Esophagus squamous epithelium (tissue), 5 donors: ENCODE measurements at regions not wholly inside any gene's neighbourhood (a gene's known extent, or its start where the extent isn't known, plus 50 kb on each side); places are given as distances from the start of the nearest gene placed in this dataset.

Experiments used
- DNase-seq: peaks from one replicate; lab custom pipeline; 2025; lab: John Stamatoyannopoulos, UW
- H3K27ac ChIP-seq, 4 donors: fragments of 200-600 bp; sonication (generic); one replicate each; pipeline ENCODE4 v1.5.1; 2016 to 2019; ENCODE audit warnings: mild to moderate bottlenecking in 1 of 4
- H3K27me3 ChIP-seq, 4 donors: fragments of 200-600 bp; sonication (generic); 1 replicate in 3 of 4; 2 replicates in 1 of 4; pipeline versions ENCODE4 v1.5.1 to v1.6.0; 2017 to 2021; ENCODE audit warnings: antibody characterized with exemption in 1 of 4
- H3K36me3 ChIP-seq, 3 donors: fragments of 200-600 bp; sonication (generic); one replicate each; pipeline ENCODE4 v1.5.1; 2016 to 2019
- H3K4me1 ChIP-seq, 3 donors: fragments of 200-600 bp; sonication (generic); one replicate each; pipeline ENCODE4 v1.5.1; 2017 to 2019
- H3K4me3 ChIP-seq, 4 donors: fragments of 200-600 bp; sonication (generic); 1 replicate in 3 of 4; 2 replicates in 1 of 4; pipeline ENCODE4 v1.5.1; 2016 to 2019; ENCODE audit warnings: mild to moderate bottlenecking in 2 of 4, moderate library complexity in 1 of 4
- H3K9me3 ChIP-seq, 3 donors: fragments of 200-600 bp; sonication (generic); one replicate each; pipeline ENCODE4 v1.5.1; 2016 to 2019
- POLR2A ChIP-seq, 4 donors: fragments of 450-650 bp; IDR thresholded peaks; one replicate each; pipeline ENCODE4 v1.6.1; 2017; ENCODE audit warnings: antibody characterized with exemption in 4 of 4, mild to moderate bottlenecking in 4 of 4, moderate library complexity in 3 of 4
- WGBS, 2 donors: methylation state at CpG; one replicate each; pipeline ENCODE4 v1.1.5; 2018; 5-methylcytosine and 5-hydroxymethylcytosine counted together
- intact Hi-C: fragments of 100-400 bp; cut with DNase I; formaldehyde crosslinking; loops from one replicate; pipeline ENCODE4 v1.15.0; 2022
- TF ChIP-seq, protein P1 (sequence below), 6 experiments: fragments of 450-650 bp in 4 of 6; fragments of 200-600 bp in 2 of 6; sonication (generic) in 2 of 6; IDR thresholded peaks; one replicate each; pipeline ENCODE4 v1.5.1; 2016 to 2019; ENCODE audit warnings: antibody characterized with exemption in 6 of 6, mild to moderate bottlenecking in 4 of 6, moderate library complexity in 4 of 6
- donor health status: DM: yes; HTN: yes; CAD: no.

DNA sequence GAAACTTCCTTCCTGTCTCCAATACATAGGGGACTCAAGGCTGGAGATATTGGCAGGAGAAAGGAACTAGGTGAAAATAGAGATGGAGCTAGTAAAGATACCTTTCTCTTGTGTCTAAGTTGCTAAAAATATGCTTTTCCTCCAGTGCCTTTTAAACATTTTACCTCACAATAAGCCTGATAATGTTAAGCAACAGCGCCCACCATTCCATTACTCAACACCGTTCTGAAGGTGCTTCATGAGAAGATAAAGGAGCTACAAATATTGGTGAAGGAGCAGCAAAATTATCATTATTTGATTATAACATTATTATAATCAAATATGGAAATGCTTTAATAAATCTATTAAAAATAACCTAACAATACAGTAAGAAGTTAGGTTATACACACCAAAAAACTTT lies 83.6 kb upstream of the BARX2 start:
- no peak overlapping the region for H3K27ac ChIP-seq
- peaks cover 0 to 5% (median 0%) of the 10 kb centered on the region in 4 donors for H3K27me3 ChIP-seq
- intact Hi-C loops = no loop called here
- no peak for DNase-seq
- no peaks in the 10 kb centered on the region for H3K36me3 ChIP-seq
- H3K4me1 ChIP-seq = peaks cover 0 to 1% (median 0%) of the 10 kb centered on the region in 3 donors
- no peak overlapping the region for H3K4me3 ChIP-seq
- WGBS, 2 donors = 85 to 94% methylated on average over 2 of the region's 2 CpGs
- TF ChIP-seq POLR2A (IDR thresholded peaks at IDR 0.05) = no peak
- TF ChIP-seq, protein P1, sequence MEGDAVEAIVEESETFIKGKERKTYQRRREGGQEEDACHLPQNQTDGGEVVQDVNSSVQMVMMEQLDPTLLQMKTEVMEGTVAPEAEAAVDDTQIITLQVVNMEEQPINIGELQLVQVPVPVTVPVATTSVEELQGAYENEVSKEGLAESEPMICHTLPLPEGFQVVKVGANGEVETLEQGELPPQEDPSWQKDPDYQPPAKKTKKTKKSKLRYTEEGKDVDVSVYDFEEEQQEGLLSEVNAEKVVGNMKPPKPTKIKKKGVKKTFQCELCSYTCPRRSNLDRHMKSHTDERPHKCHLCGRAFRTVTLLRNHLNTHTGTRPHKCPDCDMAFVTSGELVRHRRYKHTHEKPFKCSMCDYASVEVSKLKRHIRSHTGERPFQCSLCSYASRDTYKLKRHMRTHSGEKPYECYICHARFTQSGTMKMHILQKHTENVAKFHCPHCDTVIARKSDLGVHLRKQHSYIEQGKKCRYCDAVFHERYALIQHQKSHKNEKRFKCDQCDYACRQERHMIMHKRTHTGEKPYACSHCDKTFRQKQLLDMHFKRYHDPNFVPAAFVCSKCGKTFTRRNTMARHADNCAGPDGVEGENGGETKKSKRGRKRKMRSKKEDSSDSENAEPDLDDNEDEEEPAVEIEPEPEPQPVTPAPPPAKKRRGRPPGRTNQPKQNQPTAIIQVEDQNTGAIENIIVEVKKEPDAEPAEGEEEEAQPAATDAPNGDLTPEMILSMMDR (IDR thresholded peaks at IDR 0.05) = no peak
- H3K9me3 ChIP-seq = no peaks in the 10 kb centered on the region

DNA sequence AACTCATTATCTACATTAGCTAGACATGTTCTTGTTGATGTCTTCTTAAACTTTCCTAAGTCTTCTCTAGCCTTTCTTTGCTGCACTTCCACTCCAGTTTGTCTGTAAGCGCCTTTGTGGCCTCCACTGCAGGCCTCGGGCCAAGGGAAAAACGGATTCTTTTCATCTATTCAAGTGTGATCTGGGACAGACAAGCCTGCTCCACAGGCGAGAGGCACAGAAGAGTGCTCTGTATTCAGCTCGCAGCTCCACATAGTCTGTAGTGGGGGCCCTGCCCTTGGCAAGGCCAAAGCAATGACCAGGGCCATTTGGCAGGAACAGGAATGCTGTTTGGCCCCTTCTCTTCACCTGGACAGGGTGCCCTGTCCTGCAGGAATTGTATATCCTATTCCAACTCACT lies 84.1 kb upstream of the BARX2 start:
- DNase-seq = no peak
- intact Hi-C loops = no loop called here
- TF ChIP-seq, protein P1 (IDR thresholded peaks at IDR 0.05) = no peak
- no peak for TF ChIP-seq POLR2A (IDR thresholded peaks at IDR 0.05)

DNA sequence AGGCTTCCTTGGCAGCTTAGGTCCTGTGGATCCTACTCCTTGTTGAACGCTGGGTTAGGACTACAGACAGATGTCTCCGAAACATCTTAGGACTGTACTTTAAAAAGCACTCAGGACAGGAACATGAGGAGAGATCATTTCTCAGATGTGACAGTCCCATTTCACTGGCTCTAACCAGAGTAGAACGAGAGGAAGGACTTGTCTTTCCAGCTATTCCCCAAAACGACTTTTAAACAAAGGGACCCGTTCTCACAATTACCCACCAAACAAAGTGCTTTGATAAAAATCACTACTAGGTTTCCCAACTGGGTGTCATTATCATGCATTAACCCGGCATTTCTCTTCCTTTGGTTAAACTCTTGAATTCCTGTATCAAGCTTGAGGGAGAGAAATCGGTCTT lies 84.7 kb upstream of the BARX2 start:
- H3K4me1 ChIP-seq = peaks cover 0 to 6% (median 0%) of the 10 kb centered on the region in 3 donors
- no peak overlapping the region for H3K4me3 ChIP-seq
- peaks cover 0 to 5% (median 0%) of the 10 kb centered on the region in 4 donors for H3K27me3 ChIP-seq
- H3K9me3 ChIP-seq = no peaks in the 10 kb centered on the region
- H3K27ac ChIP-seq = no peak overlapping the region
- no peaks in the 10 kb centered on the region for H3K36me3 ChIP-seq
- WGBS, 2 donors = 65 to 76% methylated on average over 7 of the region's 7 CpGs
- DNase-seq = no peak
- TF ChIP-seq POLR2A (IDR thresholded peaks at IDR 0.05) = no peak
- TF ChIP-seq, protein P1 (IDR thresholded peaks at IDR 0.05) = no peak
- intact Hi-C loops = no loop called here

More for the DNA sequence above, 84.1 kb upstream of the BARX2 start:
- no peaks in the 10 kb centered on the region for H3K36me3 ChIP-seq
- H3K4me1 ChIP-seq = peaks cover 0 to 6% (median 0%) of the 10 kb centered on the region in 3 donors
- H3K27me3 ChIP-seq = peaks cover 0 to 5% (median 0%) of the 10 kb centered on the region in 4 donors
- H3K9me3 ChIP-seq = no peaks in the 10 kb centered on the region
- WGBS, 2 donors = 77 to 80% methylated on average over 5 of the region's 5 CpGs
- H3K4me3 ChIP-seq = no peak overlapping the region
- H3K27ac ChIP-seq = no peak overlapping the region

DNA sequence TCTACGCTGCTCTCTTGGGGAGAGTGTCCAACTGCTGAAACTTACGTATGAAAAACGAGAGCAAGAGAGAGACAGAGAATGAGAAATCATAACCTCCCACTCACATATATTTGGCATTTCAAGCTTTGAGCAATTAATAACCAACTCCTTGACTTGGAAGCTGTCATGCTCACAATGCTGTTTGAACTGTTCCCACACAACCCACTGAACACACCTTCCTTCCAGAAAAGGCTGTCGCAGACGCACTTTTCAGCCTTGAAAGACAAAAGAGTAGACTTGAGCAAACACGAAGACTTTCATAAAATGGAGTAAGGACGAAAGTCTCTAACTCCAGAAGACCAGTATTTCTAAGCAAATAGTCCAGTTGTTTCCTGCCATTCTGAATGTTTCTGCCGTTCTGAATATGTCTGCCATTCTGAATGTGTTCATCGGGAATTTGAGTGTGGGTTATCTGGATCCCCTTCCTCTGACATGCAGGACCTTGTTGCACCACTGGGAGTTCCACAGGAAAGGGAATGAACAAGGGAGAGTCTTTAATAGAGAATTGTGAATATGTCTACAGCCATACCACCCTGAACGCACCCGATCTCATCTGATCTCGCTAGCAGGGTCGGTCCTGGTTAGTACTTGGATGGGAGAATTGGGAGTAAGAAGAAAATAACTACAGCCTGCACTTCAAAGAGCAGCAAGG lies 86.2 kb upstream of the BARX2 start:
- 69% methylated on average over 13 of the region's 13 CpGs for WGBS, 2 donors
- no peak overlapping the region for H3K27ac ChIP-seq
- peaks cover 0 to 5% (median 0%) of the 10 kb centered on the region in 4 donors for H3K27me3 ChIP-seq
- H3K4me3 ChIP-seq = no peak overlapping the region
- DNase-seq = no peak
- H3K9me3 ChIP-seq = no peaks in the 10 kb centered on the region
- no peak for TF ChIP-seq POLR2A (IDR thresholded peaks at IDR 0.05)
- TF ChIP-seq, protein P1 (IDR thresholded peaks at IDR 0.05) = no peak
- no peaks in the 10 kb centered on the region for H3K36me3 ChIP-seq
- intact Hi-C loops = no loop called here
- peaks cover under 1 to 16% (median 4%) of the 10 kb centered on the region in 3 donors for H3K4me1 ChIP-seq

DNA sequence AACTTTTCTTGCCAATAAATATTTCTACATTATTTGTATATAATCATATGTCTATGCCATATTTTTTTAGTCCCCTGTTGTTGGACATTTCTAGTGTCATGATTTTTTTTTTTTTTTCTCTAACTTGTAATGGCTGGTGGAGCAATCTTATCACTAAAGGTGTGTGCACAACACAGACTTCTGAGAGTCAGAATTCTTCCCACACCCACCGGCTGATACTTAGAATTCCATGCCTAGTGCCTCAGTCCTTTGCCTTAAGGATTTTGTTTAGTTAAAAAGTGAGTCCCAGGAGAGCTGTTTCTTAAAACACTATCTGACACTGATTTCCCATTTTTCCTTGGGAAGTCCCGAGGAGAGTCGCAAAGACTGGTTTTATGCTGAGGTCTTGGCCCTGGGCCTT lies 87.7 kb upstream of the BARX2 start:
- intact Hi-C loops = no loop called here
- Histone ChIP-seq H3K4me3 (no peak overlapping the region), H3K27me3 (peaks cover 0 to 5% (median 0%) of the 10 kb centered on the region in 4 donors), H3K36me3 (no peaks in the 10 kb centered on the region), H3K9me3 (no peaks in the 10 kb centered on the region), H3K27ac (no peak overlapping the region), H3K4me1 (peaks cover 4 to 32% (median 6%) of the 10 kb centered on the region in 3 donors)
- DNase-seq = no peak
- WGBS, 2 donors = 42 to 49% methylated on average over 3 of the region's 3 CpGs
- TF ChIP-seq POLR2A (IDR thresholded peaks at IDR 0.05) = no peak
- TF ChIP-seq, protein P1 (IDR thresholded peaks at IDR 0.05) = no peak
